Epidermal melanocyte (primary cell): ENCODE measurements at regions not wholly inside any gene's neighbourhood (a gene's known extent, or its start where the extent isn't known, plus 50 kb on each side); places are given as distances from the start of the nearest gene placed in this dataset.

ENCODE experiments used
- DNase-seq: peaks from one replicate; pipeline ENCODE4 v3.0.0; 2011; ENCODE audit warnings: low spot score; ENCODE audit not compliant: insufficient read length

GRCh38 chr16:6096931-6097670, 999.5 kb upstream of the EEF2KMT start:
- no peak for DNase-seq

- DNase-seq = no peak
These were observed 997.8 kb upstream of the EEF2KMT start for GRCh38 chr16:6095414-6095813.

- no peak for DNase-seq
These were observed 993.4 kb upstream of the EEF2KMT start for GRCh38 chr16:6091021-6091420.

GRCh38 chr16:6081320-6081976, 983.9 kb upstream of the EEF2KMT start:
- DNase-seq = no peak

GRCh38 chr16:6076631-6077030, 979.0 kb upstream of the EEF2KMT start:
- no peak for DNase-seq

- no peak for DNase-seq
These were observed 970.5 kb upstream of the EEF2KMT start for GRCh38 chr16:6068063-6068462.

- DNase-seq = no peak
These were observed 969.1 kb upstream of the EEF2KMT start for GRCh38 chr16:6066652-6067051.

GRCh38 chr16:6063526-6063925, 965.9 kb upstream of the EEF2KMT start:
- DNase-seq = no peak

GRCh38 chr16:6059671-6060070, 962.1 kb upstream of the EEF2KMT start:
- DNase-seq = no peak

- DNase-seq = no peak
These were observed 960.2 kb upstream of the EEF2KMT start for GRCh38 chr16:6057821-6058220.

GRCh38 chr16:6048017-6048416, 950.4 kb upstream of the EEF2KMT start:
- no peak for DNase-seq

- DNase-seq = no peak
These were observed 949.7 kb upstream of the EEF2KMT start for GRCh38 chr16:6047325-6047724.

GRCh38 chr16:6038941-6039645, 941.5 kb upstream of the EEF2KMT start:
- DNase-seq = no peak

- DNase-seq = no peak
These were observed 937.6 kb upstream of the EEF2KMT start for GRCh38 chr16:6035161-6035560.

GRCh38 chr16:6034511-6034910, 936.9 kb upstream of the EEF2KMT start:
- no peak for DNase-seq

- no peak for DNase-seq
These were observed 934.8 kb upstream of the EEF2KMT start for GRCh38 chr16:6032438-6032837.

GRCh38 chr16:6031567-6031966, 934.0 kb upstream of the EEF2KMT start:
- no peak for DNase-seq

GRCh38 chr16:6031102-6031501, 933.5 kb upstream of the EEF2KMT start:
- DNase-seq = no peak

- no peak for DNase-seq
These were observed 930.1 kb upstream of the EEF2KMT start for GRCh38 chr16:6027733-6028132.

GRCh38 chr16:6023449-6023848, 925.9 kb upstream of the EEF2KMT start:
- DNase-seq = no peak

- DNase-seq = no peak
These were observed 923.8 kb upstream of the EEF2KMT start for GRCh38 chr16:6021276-6021943.
